C4-2B (cell line): ENCODE measurements at regions not wholly inside any gene's neighbourhood (a gene's known extent, or its start where the extent isn't known, plus 50 kb on each side); places are given as distances from the start of the nearest gene placed in this dataset.
"Not testable (repeated sequence)": the region's sequence is repeated elsewhere in the genome, so short reads cannot be mapped to it uniquely, and the experiment has no call there.

Source experiments
- CTCF ChIP-seq: fragments of 450-650 bp; conservative IDR thresholded peaks from 2 replicates; pipeline ENCODE4 v1.5.1; 2017; ENCODE audit warnings: mild to moderate bottlenecking
- ZFX ChIP-seq: fragments of 450-650 bp; IDR thresholded peaks from 2 replicates; pipeline ENCODE4 v1.6.1; 2017

- not testable (repeated sequence) for TF ChIP-seq CTCF, ZFX
Measured at GRCh38 chr15:20639224-20639623, 97.6 kb upstream of the GOLGA6L6 start.
